ENCODE measurements at regions not wholly inside any gene's neighbourhood (a gene's known extent, or its start where the extent isn't known, plus 50 kb on each side); places are given as distances from the start of the nearest gene placed in this dataset.
"Not testable (repeated sequence)": the region's sequence is repeated elsewhere in the genome, so short reads cannot be mapped to it uniquely, and the experiment has no call there.

GRCh38 chr22:49351761-49352227 is 475.9 kb downstream of the BRD1 start:
- no peak for DNase-seq (ENCODE audit: low read depth in 3 of 3)

DNA sequence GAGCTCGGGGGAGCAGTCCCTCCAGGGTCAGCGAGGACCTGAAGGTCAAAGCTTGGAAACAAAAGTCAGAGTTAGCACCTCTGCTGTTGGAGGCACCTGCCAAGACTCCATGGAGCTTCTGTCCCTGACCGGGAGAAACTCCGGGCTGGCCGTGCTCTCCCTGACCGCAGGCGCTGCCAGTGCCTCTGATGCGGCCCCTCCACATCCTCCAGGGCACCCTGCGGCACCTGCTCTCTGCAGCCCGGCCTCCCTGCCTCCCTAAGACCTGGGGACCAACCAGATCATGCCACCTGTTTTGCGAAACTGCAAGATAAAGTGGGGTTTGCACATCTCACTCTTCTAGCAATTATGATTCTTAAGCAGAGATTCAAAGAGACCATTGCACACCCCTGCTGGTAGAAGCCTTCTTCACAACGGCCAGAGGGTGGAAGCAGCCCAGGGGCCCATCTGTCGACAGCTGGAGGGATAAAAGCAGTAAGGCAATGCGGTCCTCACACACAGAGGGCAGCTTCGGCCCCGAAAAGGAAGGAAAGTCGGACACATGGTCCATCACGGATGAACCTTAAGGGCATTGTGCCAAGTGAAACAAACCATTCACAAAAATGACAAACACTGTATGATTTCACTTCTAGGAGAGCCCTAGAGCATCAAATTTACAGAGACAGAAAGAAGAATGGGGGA is 477.1 kb downstream of the BRD1 start:
- DNase-seq (ENCODE audit: low read depth in 3 of 3) = no peak

DNA sequence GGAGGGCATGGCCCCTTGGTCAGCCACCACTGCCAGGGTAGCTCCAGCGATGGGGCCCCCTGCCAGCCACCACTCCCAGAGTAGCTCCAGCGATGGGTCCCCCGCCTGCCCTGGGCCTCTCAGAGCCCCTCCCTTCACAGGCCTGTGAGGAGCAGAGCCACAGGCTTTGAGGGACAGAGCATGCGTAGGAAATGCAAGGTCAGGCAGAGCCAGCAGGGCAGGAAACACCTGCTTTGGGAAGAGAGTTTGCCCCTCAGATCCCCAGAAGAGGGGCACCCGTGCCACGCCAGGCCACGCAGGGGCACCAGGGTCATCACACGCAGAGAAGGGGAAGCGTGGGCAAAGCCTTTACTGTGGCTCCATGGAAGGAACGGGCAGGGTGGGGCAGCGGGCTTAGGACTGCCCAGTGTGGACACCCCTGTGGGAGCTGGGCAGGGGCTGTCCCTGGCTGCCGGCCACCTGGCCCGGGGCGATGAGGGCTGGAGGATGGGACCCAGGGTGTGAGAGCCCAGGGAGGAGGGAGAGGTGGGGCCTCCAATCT is 477.8 kb downstream of the BRD1 start:
- no peak for DNase-seq (ENCODE audit: low read depth in 3 of 3)

DNA sequence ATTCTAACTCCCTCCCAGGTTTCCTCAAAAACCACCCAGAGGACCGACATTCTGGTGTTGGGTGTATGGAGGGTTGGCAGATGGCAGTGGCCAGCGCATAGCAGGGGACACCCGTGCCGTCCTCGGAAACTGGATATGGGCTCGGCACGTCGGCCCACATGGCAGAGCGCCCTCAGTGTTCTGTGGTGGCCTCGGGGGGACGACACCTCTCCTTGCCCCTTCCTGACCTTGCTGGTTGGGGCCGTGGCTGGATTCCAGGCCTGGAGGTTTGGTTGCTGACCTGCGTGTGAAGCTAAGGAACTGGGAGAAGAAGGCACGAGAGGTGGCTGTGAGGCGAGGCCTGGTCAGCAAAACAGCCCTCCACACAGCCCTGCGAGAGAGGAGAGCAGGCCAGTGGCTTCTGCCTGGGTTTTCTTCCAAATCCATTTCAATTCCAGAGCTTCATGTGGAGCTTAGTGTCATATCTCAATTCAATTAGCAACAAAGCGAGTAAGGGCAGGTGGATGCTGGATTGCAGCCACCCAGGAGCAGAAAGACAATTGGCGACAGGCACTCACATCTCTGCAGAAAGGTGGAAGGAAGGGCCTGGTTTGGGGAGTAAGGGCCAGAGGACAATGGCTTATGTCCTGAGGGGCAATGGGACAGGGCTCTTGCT is 478.4 kb downstream of the BRD1 start:
- DNase-seq (ENCODE audit: low read depth in 3 of 3) = no peak

GRCh38 chr22:49348631-49349030 is 479.0 kb downstream of the BRD1 start:
- no peak for DNase-seq (ENCODE audit: low read depth in 3 of 3)

- DNase-seq (ENCODE audit: low read depth in 3 of 3) = no peak
Observed at GRCh38 chr22:49347376-49347775, 480.3 kb downstream of the BRD1 start.

DNA sequence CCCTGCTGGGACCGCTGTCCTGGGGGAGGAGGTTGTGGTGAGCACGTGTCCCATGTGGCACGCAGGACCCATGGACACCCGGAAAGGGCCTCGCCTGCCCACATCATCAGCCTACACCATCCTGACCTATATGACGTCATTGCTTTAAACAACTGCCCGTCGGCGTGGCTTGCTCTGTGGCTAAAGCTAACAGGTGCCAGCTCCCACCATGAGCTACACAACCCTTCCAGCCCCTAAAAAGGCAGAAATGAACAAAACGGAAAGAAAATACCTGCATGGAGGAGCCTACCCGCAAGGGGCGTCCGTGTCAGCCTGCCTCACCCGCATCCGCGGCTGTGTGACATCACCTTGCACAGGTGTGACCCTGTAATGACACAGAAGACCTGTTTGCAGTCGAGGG is 481.8 kb downstream of the BRD1 start:
- DNase-seq (ENCODE audit: low read depth in 3 of 3) = no peak

GRCh38 chr22:49344656-49345055 is 483.0 kb downstream of the BRD1 start:
- DNase-seq (ENCODE audit: low read depth in 3 of 3) = no peak

DNA sequence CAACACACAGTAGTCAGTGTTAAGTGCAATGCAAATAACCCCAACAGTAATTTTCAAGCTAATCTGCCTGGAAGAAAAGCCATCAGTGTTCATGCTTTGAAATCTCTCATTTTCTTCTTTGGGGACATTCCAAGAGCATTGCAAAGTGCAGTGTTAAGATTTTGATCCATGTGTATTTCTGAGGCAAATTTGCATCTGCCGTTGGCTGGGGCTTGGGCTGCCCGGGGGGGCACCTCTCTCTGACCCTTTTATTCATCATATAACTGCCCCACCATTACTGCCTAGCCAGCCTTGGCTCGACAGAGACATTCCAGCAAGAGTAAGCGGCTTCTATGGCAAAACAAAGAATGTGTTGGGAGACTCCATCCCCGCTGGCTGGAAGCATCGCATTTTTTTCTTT is 483.5 kb downstream of the BRD1 start:
- no peak for DNase-seq (ENCODE audit: low read depth in 3 of 3)

GRCh38 chr22:49340406-49340805 is 487.3 kb downstream of the BRD1 start:
- DNase-seq (ENCODE audit: low read depth in 3 of 3) = no peak

- not testable (repeated sequence) for DNase-seq (ENCODE audit: low read depth in 3 of 3)
Observed at GRCh38 chr22:49336483-49336882, 491.2 kb downstream of the BRD1 start.

DNA sequence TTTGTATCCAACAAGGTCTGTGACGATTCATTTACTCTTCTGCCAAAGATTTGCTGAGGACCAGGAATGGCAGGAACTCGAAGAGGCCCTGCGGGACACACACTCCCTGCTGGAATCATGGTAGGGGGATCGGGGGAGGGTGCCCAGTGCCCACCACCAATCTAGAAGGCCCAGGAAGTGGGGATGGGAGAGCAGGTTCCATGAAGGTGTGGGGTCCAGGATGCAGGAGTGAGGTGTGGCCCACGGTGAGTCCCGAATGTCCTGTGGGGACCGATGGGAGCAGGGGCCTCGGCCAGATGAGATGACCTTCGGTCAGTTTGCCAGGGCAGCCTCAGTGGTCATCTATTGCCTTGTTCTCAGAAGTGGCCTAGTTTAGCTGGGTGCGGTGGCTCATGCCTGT is 492.7 kb downstream of the BRD1 start:
- DNase-seq (ENCODE audit: low read depth in 3 of 3) = no peak

DNA sequence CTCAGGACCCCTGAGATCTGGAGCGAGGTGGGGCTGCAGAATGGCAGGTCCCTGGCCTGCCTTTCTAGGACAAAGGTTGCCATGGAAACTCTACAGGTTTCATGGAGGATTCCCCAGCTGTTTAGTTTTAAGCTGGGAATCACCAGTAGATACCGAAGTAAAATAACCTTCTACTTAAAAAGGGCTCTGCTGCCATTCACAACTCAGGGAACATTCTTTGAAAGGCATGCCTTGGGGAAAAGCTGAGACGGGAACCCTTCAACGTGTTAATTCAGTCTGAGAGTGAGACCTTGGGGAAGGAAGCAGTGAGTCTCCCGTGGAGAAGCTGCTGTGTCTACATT is 493.3 kb downstream of the BRD1 start:
- DNase-seq (ENCODE audit: low read depth in 3 of 3) = no peak

DNA sequence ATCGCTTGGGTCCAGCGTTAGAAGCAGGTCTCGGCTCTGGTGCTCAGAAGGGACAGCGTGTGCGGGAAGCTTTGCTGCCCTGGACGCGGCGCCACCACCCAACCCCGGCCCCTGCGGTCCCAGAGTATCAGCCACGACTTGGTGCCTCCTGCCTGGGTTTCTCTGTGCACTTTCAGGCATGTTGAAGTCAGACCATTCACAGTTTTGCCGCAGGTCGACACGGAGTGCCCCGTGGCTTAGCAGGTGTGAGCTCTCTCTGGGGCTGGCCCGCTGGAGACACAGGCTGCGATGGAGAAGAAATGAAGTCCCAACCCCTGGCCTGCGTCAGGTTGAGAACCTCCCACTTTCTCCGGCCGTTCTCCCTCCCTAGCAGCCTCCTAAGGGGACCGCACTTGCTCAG is 494.5 kb downstream of the BRD1 start:
- DNase-seq (ENCODE audit: low read depth in 3 of 3) = no peak

- DNase-seq (ENCODE audit: low read depth in 3 of 3) = no peak
Observed at GRCh38 chr22:49332691-49333090, 495.0 kb downstream of the BRD1 start.

DNA sequence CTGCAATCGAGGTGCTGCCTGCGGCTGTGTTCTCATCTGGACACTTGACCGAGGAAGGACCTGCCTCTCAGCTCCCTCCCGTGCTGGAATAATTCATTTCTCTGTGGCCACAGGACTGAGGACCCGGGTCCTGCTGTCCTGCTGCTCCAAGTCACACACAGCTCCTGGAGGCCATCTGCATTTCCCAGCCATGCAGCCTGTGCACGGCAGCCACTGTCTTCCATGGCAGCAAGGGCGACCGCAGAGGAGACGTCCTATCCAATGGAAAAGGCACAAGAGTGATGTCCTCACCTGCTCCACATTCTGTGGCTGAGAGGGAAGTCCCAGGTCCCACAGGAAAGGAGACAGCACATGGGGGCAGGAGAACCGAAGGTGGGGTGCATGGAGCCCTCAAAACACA is 495.8 kb downstream of the BRD1 start:
- no peak for DNase-seq (ENCODE audit: low read depth in 3 of 3)

DNA sequence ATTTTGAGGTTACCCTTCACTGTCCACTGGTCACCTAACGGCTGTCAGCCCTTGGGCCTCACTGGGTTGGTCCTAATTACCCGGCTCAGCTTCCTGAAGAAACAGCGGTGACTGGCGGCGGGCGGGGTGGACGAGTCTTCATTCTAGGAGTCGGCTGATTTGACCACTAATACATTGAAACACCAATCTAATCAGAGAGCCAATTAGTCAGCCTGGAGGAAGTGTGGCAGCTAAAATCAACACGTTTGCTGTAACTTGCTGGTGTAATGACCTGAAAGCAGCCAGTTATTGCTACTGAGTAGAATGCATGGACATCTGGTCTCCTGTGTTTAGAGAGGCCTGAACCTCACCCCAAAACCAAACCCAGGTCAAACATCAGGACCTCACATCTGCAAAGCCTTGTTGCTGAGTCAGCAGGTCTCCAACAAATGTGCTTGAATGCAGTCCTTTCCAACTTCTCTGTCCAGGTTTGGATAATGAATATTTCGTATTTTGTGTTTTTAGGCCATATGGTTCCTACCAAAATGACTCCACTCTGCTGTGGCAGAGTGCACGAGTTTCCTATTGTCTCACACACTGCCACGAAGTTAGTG is 496.4 kb downstream of the BRD1 start:
- no peak for DNase-seq (ENCODE audit: low read depth in 3 of 3)

- no peak for DNase-seq (ENCODE audit: low read depth in 3 of 3)
Observed at GRCh38 chr22:49330421-49331222, 497.1 kb downstream of the BRD1 start.

DNA sequence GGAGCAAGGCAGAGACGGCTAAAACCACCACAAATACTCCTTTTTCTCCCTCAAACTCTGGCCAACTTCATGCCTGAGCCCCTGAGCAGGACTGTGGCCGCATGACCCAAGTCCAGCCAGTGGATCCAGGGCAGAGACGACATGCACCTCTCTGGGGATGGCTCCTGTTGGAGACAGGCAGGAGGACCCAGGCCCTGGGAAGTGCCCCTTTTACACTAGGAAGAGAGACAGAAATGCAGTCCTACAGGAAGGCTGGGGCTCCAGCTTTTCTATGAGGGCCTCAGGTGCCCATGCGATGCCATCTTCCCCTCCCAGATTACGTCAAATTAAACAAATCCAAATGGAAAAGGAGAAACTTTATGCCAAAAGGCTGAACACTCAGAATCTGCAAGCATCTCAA is 498.0 kb downstream of the BRD1 start:
- DNase-seq (ENCODE audit: low read depth in 3 of 3) = no peak

- no peak for DNase-seq (ENCODE audit: low read depth in 3 of 3)
Observed at GRCh38 chr22:49328630-49329405, 498.9 kb downstream of the BRD1 start.

DNA sequence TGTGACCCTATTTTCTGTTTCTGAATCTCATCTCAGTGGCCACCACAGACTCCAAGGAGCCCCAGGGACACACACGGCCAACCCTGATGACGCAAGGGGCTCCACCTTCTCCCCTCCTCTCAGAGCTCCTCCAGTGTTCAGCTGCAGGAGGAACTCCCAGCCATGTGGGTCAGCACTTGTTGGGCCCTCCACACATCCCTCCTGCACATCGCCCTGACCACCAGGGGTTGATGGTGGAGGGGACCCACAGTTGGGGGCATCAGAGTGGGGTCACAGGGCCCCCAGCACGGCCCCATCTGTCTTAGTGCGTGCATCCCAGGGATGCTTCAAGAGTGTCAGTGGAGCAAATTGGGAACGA is 499.6 kb downstream of the BRD1 start:
- no peak for DNase-seq (ENCODE audit: low read depth in 3 of 3)
